ENCODE measurements at regions not wholly inside any gene's neighbourhood (a gene's known extent, or its start where the extent isn't known, plus 50 kb on each side); places are given as distances from the start of the nearest gene placed in this dataset.

- no peak for DNase-seq
These were observed 557.0 kb downstream of the SLITRK1 start for GRCh38 chr13:83325125-83325853.

GRCh38 chr13:83311886-83312577 lies 570.2 kb downstream of the SLITRK1 start:
- no peak for DNase-seq

GRCh38 chr13:83298617-83299016 lies 583.7 kb downstream of the SLITRK1 start:
- no peak for DNase-seq

GRCh38 chr13:83297586-83298290 lies 584.5 kb downstream of the SLITRK1 start:
- no peak for DNase-seq

- DNase-seq, result no peak
These were observed 586.6 kb downstream of the SLITRK1 start for GRCh38 chr13:83295686-83296085.

- DNase-seq, result no peak
These were observed 595.5 kb downstream of the SLITRK1 start for GRCh38 chr13:83286737-83287136.

- no peak for DNase-seq
These were observed 600.6 kb downstream of the SLITRK1 start for GRCh38 chr13:83281654-83282053.

- no peak for DNase-seq
These were observed 607.6 kb downstream of the SLITRK1 start for GRCh38 chr13:83274679-83275078.

GRCh38 chr13:83272652-83273240 lies 609.5 kb downstream of the SLITRK1 start:
- DNase-seq, result no peak

- no peak for DNase-seq
These were observed 610.2 kb downstream of the SLITRK1 start for GRCh38 chr13:83272076-83272475.

- no peak for DNase-seq
These were observed 617.0 kb downstream of the SLITRK1 start for GRCh38 chr13:83265279-83265678.

GRCh38 chr13:83248751-83249150 lies 633.5 kb downstream of the SLITRK1 start:
- DNase-seq, result no peak

GRCh38 chr13:83232626-83233025 lies 649.6 kb downstream of the SLITRK1 start:
- no peak for DNase-seq

GRCh38 chr13:83229574-83230305 lies 652.5 kb downstream of the SLITRK1 start:
- DNase-seq, result no peak

- no peak for DNase-seq
These were observed 658.7 kb downstream of the SLITRK1 start for GRCh38 chr13:83223546-83223945.

- DNase-seq, result peak; percentile 6
These were observed 660.4 kb downstream of the SLITRK1 start for GRCh38 chr13:83221813-83222241.

GRCh38 chr13:83221256-83221655 lies 661.0 kb downstream of the SLITRK1 start:
- DNase-seq, result peak; percentile 38

GRCh38 chr13:83220241-83220640 lies 662.0 kb downstream of the SLITRK1 start:
- no peak for DNase-seq

GRCh38 chr13:83219832-83220231 lies 662.4 kb downstream of the SLITRK1 start:
- no peak for DNase-seq

- DNase-seq, result no peak
These were observed 665.6 kb downstream of the SLITRK1 start for GRCh38 chr13:83216479-83217245.

GRCh38 chr13:83215627-83216026 lies 666.6 kb downstream of the SLITRK1 start:
- no peak for DNase-seq

GRCh38 chr13:83214452-83214851 lies 667.8 kb downstream of the SLITRK1 start:
- DNase-seq, result no peak

Measured in OCI-M1 (cell line).